Left lung (tissue), 4 donors: ENCODE measurements at regions not wholly inside any gene's neighbourhood (a gene's known extent, or its start where the extent isn't known, plus 50 kb on each side); places are given as distances from the start of the nearest gene placed in this dataset.

Source experiments
- ATAC-seq: fragments of 200-7000 bp; cut with Tn5 transposase; one replicate; pipeline ENCODE4 v1.9.1; 2020; ENCODE audit warnings: moderate library complexity
- DNase-seq, 4 donors: peaks; one replicate each; pipeline ENCODE4 v3.0.0-alpha.2; 2013 to 2020
- H3K27ac ChIP-seq, 2 donors: fragments of 200-600 bp; sonication (generic) in 1 of 2; one replicate each; pipeline versions ENCODE4 v1.5.0 to v1.8.0; 2020 to 2021
- H3K27me3 ChIP-seq, 2 donors: fragments of 200-600 bp; sonication (generic) in 1 of 2; one replicate each; pipeline versions ENCODE4 v1.5.0 to v1.8.0; 2020 to 2021
- H3K36me3 ChIP-seq, 2 donors: fragments of 200-600 bp; sonication (generic) in 1 of 2; one replicate each; pipeline versions ENCODE4 v1.5.0 to v1.8.0; 2020 to 2021
- H3K4me1 ChIP-seq, 2 donors: fragments of 200-600 bp; one replicate each; pipeline ENCODE4 v1.8.0; 2021
- H3K4me3 ChIP-seq, 2 donors: fragments of 200-600 bp; sonication (generic) in 1 of 2; one replicate each; pipeline versions ENCODE4 v1.5.0 to v1.8.0; 2020 to 2021; ENCODE audit warnings: mild to moderate bottlenecking in 1 of 2
- H3K9me3 ChIP-seq, 2 donors: fragments of 200-600 bp; sonication (generic) in 1 of 2; one replicate each; pipeline versions ENCODE4 v1.5.0 to v1.8.0; 2020 to 2021
- CTCF ChIP-seq, 2 donors: fragments of 200-600 bp; sonication (generic) in 1 of 2; IDR thresholded peaks; one replicate each; pipeline versions ENCODE4 v1.5.0 to v1.8.0; 2021; ENCODE audit warnings: antibody characterized with exemption in 2 of 2
- intact Hi-C, 2 donors: fragments of 100-400 bp; cut with DNase I; formaldehyde crosslinking; loops; one replicate each; pipeline versions ENCODE4 v1.11.2 to v1.14.2; 2022
- donor health status: DM: no; HTN: yes; CAD: no.
- donor health status: DM: no; HTN: no; CAD: no.

GRCh38 chr18:60872434-60872833 is 460.8 kb upstream of the CDH20 start:
- no peak overlapping the region for H3K27ac ChIP-seq
- DNase-seq (no peak), ATAC-seq (no peak)
- no peaks in the 10 kb centered on the region for H3K4me1 ChIP-seq
- H3K36me3 ChIP-seq: no peaks in the 10 kb centered on the region
- intact Hi-C loops: no loop called here
- no peaks in the 10 kb centered on the region for H3K9me3 ChIP-seq
- no peak for TF ChIP-seq CTCF (IDR thresholded peaks at IDR 0.05)
- H3K27me3 ChIP-seq: no peaks in the 10 kb centered on the region
- H3K4me3 ChIP-seq: no peak overlapping the region

- H3K27ac ChIP-seq: no peak overlapping the region
- no peak for TF ChIP-seq CTCF (IDR thresholded peaks at IDR 0.05)
- no peak overlapping the region for H3K4me3 ChIP-seq
- H3K9me3 ChIP-seq: no peaks in the 10 kb centered on the region
- no peaks in the 10 kb centered on the region for H3K36me3 ChIP-seq
- H3K27me3 ChIP-seq: no peaks in the 10 kb centered on the region
- H3K4me1 ChIP-seq: no peaks in the 10 kb centered on the region
- intact Hi-C loops: no loop called here
- ATAC-seq (no peak), DNase-seq (no peak)
Measured at GRCh38 chr18:60873708-60874107, 459.5 kb upstream of the CDH20 start.

GRCh38 chr18:60875957-60876507 is 457.2 kb upstream of the CDH20 start:
- no peaks in the 10 kb centered on the region for H3K9me3 ChIP-seq
- no peaks in the 10 kb centered on the region for H3K36me3 ChIP-seq
- H3K27ac ChIP-seq: no peak overlapping the region
- intact Hi-C loops: no loop called here
- H3K4me3 ChIP-seq: no peak overlapping the region
- ATAC-seq (no peak), DNase-seq (no peak)
- no peaks in the 10 kb centered on the region for H3K27me3 ChIP-seq
- no peaks in the 10 kb centered on the region for H3K4me1 ChIP-seq
- TF ChIP-seq CTCF (IDR thresholded peaks at IDR 0.05): no peak

- Histone ChIP-seq H3K27ac (no peak overlapping the region), H3K36me3 (no peaks in the 10 kb centered on the region), H3K9me3 (no peaks in the 10 kb centered on the region), H3K27me3 (no peaks in the 10 kb centered on the region), H3K4me3 (no peak overlapping the region), H3K4me1 (no peaks in the 10 kb centered on the region)
- ATAC-seq: no peak
- TF ChIP-seq CTCF (IDR thresholded peaks at IDR 0.05): no peak
- intact Hi-C loops: no loop called here
- DNase-seq: no peak
Measured at GRCh38 chr18:60880184-60880583, 453.0 kb upstream of the CDH20 start.

- H3K4me1 ChIP-seq: no peaks in the 10 kb centered on the region
- no peaks in the 10 kb centered on the region for H3K9me3 ChIP-seq
- intact Hi-C loops: no loop called here
- no peaks in the 10 kb centered on the region for H3K36me3 ChIP-seq
- H3K27me3 ChIP-seq: no peaks in the 10 kb centered on the region
- no peak overlapping the region for H3K27ac ChIP-seq
- no peak for DNase-seq
- no peak overlapping the region for H3K4me3 ChIP-seq
- ATAC-seq: no peak
- no peak for TF ChIP-seq CTCF (IDR thresholded peaks at IDR 0.05)
Measured at GRCh38 chr18:60883587-60883986, 449.6 kb upstream of the CDH20 start.
